GM13976 (cell line): ENCODE measurements at regions not wholly inside any gene's neighbourhood (a gene's known extent, or its start where the extent isn't known, plus 50 kb on each side); places are given as distances from the start of the nearest gene placed in this dataset.

Source experiments
- DNase-seq: peaks from one replicate; pipeline ENCODE4 v3.0.0; 2012; ENCODE audit warnings: low spot score
- in situ Hi-C: fragments of 300-500 bp; cut with MboI; formaldehyde crosslinking; loops from one replicate; pipeline ENCODE4 v1.12.0; 2022; ENCODE audit warnings: low sequenced_read_pairs, mixed read lengths, inconsistent platforms; ENCODE audit not compliant: unreplicated experiment
- TF ChIP-seq, protein P1 (sequence below): IDR thresholded peaks from 2 replicates; pipeline ENCODE4 v1.5.1; 2012; ENCODE audit warnings: borderline replicate concordance, mild to moderate bottlenecking; ENCODE audit not compliant: insufficient read depth; ENCODE audit errors: extremely low read depth, missing control alignments, control extremely low read depth

DNA sequence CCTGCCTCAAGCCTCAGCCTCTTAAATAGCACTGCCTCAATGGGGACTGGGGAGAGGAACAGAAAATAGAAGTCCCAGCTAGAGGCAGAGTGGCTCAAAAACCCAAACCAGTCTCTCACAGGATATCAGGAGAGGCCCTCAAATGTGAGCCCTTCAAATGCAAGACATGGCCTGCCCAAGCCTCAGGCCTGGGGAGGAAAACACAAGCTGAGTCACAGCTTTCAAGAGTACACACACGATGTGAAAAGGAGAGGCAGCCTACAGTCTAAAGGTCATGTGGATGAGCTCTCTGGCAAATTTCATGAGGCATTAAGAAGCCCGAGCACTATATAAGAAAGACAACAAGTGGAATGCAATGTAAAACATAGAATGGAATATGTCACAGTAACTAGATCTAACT lies 316.6 kb upstream of the MEX3C start:
- DNase-seq: no peak
- in situ Hi-C loops: no loop called here

DNA sequence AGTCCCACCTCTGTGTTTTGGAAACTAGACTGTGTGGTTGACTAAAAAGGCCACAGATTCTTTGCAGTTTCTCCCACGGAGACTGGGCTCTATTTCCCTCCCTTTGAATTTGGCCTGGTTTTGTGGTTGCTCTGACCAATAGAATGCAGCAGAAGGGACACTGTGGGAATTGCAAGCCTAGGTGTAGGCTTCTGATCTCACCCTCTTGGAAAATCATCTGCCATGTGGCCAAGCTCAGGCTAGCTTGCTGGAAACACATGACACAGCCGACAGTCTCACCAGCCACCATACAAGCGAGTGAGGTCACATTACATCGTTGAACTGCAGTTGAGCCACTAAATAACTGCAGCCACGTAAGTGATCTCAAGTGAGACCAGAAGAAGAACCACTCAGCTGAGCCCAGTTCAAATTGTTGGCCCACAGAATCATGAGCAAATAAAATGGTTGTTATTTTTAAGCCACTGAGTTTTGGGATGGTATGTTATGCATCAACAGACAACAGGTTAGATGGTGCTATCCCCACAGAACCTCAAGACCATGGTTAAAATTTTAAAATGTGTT lies 319.1 kb upstream of the MEX3C start:
- TF ChIP-seq, protein P1, sequence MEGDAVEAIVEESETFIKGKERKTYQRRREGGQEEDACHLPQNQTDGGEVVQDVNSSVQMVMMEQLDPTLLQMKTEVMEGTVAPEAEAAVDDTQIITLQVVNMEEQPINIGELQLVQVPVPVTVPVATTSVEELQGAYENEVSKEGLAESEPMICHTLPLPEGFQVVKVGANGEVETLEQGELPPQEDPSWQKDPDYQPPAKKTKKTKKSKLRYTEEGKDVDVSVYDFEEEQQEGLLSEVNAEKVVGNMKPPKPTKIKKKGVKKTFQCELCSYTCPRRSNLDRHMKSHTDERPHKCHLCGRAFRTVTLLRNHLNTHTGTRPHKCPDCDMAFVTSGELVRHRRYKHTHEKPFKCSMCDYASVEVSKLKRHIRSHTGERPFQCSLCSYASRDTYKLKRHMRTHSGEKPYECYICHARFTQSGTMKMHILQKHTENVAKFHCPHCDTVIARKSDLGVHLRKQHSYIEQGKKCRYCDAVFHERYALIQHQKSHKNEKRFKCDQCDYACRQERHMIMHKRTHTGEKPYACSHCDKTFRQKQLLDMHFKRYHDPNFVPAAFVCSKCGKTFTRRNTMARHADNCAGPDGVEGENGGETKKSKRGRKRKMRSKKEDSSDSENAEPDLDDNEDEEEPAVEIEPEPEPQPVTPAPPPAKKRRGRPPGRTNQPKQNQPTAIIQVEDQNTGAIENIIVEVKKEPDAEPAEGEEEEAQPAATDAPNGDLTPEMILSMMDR: no peak
- in situ Hi-C loops: no loop called here
- no peak for DNase-seq

More for the DNA sequence above, 316.6 kb upstream of the MEX3C start:
- TF ChIP-seq, protein P1: no peak

DNA sequence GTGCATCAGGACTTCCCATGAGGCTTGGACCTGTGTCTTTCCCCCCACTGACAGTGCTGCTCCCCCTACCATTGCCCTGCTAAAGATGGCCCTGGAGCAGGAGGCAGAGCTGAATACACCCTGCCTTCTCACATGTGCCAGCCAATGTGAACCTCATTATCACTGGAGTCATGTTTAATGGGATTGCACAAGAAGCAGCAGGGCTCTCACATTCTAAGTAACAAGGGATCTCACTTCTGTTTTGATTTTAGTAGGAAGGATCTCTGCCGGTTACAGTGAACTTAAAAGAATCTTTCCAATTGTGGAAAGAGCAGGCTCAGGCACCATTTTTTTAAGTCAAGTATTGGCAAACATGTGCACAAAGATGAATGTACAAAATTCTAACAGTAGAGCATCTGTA lies 322.1 kb upstream of the MEX3C start:
- TF ChIP-seq, protein P1: no peak
- no peak for DNase-seq
- in situ Hi-C loops: no loop called here

DNA sequence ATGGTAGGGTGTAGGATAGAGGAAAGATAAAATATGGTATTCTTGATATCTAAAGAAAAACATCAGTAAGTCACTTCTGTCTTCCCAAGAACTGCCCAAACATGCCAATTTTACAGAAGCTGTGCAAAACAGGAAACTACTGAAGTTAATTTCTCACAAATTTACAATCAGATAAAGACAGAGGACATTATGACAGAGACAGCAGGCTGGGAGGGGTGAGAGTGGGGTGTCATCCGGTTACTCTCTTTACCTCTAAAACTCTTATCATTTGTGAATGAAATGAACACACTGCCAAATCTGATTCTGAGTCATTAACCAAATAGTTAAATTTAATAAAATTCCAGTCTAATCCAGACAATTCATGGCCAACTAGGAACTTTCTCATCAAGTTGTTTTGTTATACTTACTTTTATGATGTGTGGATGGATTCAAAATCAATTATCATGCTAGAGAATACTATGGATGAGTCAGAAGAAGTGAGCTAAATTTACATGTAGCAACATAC lies 323.2 kb upstream of the MEX3C start:
- DNase-seq: no peak
- TF ChIP-seq, protein P1: no peak
- in situ Hi-C loops: no loop called here

DNA sequence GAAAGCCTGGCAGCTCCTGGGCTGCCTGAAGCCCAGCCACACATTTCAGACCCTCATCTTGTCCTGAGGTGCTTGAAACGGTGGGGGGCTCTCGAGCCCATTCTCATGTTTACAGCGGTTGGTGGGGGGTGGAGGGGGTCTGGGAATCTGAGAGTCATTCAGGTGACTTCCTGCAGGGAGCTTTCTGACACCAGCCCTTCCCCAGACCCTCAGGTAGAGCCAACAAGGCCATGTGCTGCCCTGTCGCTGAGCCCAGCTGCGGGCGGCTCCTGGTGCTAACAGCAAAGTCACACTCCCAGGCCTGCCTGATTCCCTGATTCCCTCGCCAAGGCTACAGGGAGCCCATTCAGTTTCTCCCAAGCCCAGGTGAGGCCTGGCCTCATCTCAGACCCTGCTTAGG lies 324.9 kb upstream of the MEX3C start:
- no peak for DNase-seq
- TF ChIP-seq, protein P1: no peak
- in situ Hi-C loops: no loop called here

DNA sequence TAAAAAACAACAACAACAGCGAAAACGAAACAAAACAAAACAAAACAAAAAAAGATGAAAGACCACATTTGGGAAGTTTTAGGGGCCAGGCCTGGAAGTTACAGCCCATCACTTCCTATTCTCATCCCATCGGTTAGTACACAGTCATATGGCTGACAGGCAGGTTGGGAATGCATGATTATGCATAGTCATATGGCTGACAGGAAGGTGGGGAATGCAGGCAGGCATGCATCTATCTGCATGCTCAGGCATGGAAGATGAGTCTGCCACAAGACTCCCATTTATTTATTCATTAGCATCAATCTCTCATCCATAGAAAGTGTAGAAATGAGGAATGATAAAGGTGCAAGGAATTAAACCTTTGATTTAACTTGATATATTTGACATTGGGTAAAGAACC lies 325.3 kb upstream of the MEX3C start:
- TF ChIP-seq, protein P1: no peak
- in situ Hi-C loops: no loop called here
- no peak for DNase-seq
